Transverse colon (tissue), 4 donors: ENCODE measurements at regions not wholly inside any gene's neighbourhood (a gene's known extent, or its start where the extent isn't known, plus 50 kb on each side); places are given as distances from the start of the nearest gene placed in this dataset.

ENCODE experiments used
- DNase-seq: peaks from one replicate; pipeline ENCODE4 v3.0.0-alpha.2; 2019
- H3K27ac ChIP-seq, 4 donors: fragments of 200-600 bp; sonication (generic); 2 replicates each; pipeline ENCODE4 v1.5.1; 2016 to 2018; ENCODE audit warnings: inconsistent platforms in 4 of 4
- H3K27me3 ChIP-seq: fragments of 200-600 bp; sonication (generic); 2 replicates; pipeline ENCODE4 v1.5.1; 2017; ENCODE audit warnings: inconsistent platforms
- H3K36me3 ChIP-seq, 4 donors: fragments of 200-600 bp; sonication (generic); 2 replicates each; pipeline ENCODE4 v1.5.1; 2017 to 2019; ENCODE audit warnings: inconsistent platforms in 4 of 4
- H3K4me1 ChIP-seq, 4 donors: fragments of 200-600 bp; sonication (generic); 2 replicates each; pipeline ENCODE4 v1.5.1; 2017 to 2020; ENCODE audit warnings: inconsistent platforms in 4 of 4
- H3K4me3 ChIP-seq, 4 donors: fragments of 200-600 bp; sonication (generic); 1 replicate in 1 of 4; 2 replicates in 3 of 4; pipeline versions ENCODE4 v1.5.1 to v1.6.1; 2017 to 2019; ENCODE audit warnings: inconsistent platforms in 4 of 4
- H3K9me3 ChIP-seq, 2 donors: fragments of 200-600 bp; sonication (generic); 2 replicates each; pipeline ENCODE4 v1.5.1; 2017 to 2019; ENCODE audit warnings: inconsistent platforms in 2 of 2
- EP300 ChIP-seq: sonication (generic); formaldehyde crosslinking; IDR thresholded peaks from one replicate; pipeline ENCODE4 v1.6.1; 2017; ENCODE audit warnings: antibody characterized with exemption, low read depth
- POLR2A ChIP-seq: fragments of 450-650 bp; IDR thresholded peaks from one replicate; pipeline ENCODE4 v1.6.1; 2016; ENCODE audit warnings: antibody characterized with exemption, mild to moderate bottlenecking, moderate library complexity
- POLR2AphosphoS5 ChIP-seq, 3 donors: sonication (generic); formaldehyde crosslinking; IDR thresholded peaks; one replicate each; pipeline ENCODE4 v1.6.1; 2016; ENCODE audit warnings: antibody characterized with exemption in 3 of 3
- WGBS, 2 donors: methylation state at CpG; one replicate each; pipeline ENCODE4 v1.1.5; 2018; ENCODE audit warnings: low coverage in 1 of 2; 5-methylcytosine and 5-hydroxymethylcytosine counted together
- in situ Hi-C, 4 donors: fragments of 200-750 bp; cut with MboI; loops; one replicate each; pipeline versions ENCODE4 v1.15.0 to v1.15.1; 2017; ENCODE audit warnings: low sequenced_read_pairs in 3 of 4, low pct_ligation_motif_present in 1 of 4, low pct_unique_long_range_greater_than_20kb in 1 of 4
- intact Hi-C: fragments of 100-400 bp; cut with DNase I; formaldehyde crosslinking; loops from one replicate; pipeline ENCODE4 v1.15.1; 2023; ENCODE audit warnings: low total_unique reads
- TF ChIP-seq, protein P1 (sequence below), 5 experiments: fragments of 200-600 bp in 3 of 5; fragments of 450-650 bp in 2 of 5; sonication (generic) in 3 of 5; IDR thresholded peaks; 1 replicate in 2 of 5; 2 replicates in 3 of 5; pipeline ENCODE4 v1.5.1; 2016 to 2017; ENCODE audit warnings: antibody characterized with exemption in 5 of 5, inconsistent platforms in 3 of 5, mild to moderate bottlenecking in 2 of 5, moderate library complexity in 1 of 5

DNA sequence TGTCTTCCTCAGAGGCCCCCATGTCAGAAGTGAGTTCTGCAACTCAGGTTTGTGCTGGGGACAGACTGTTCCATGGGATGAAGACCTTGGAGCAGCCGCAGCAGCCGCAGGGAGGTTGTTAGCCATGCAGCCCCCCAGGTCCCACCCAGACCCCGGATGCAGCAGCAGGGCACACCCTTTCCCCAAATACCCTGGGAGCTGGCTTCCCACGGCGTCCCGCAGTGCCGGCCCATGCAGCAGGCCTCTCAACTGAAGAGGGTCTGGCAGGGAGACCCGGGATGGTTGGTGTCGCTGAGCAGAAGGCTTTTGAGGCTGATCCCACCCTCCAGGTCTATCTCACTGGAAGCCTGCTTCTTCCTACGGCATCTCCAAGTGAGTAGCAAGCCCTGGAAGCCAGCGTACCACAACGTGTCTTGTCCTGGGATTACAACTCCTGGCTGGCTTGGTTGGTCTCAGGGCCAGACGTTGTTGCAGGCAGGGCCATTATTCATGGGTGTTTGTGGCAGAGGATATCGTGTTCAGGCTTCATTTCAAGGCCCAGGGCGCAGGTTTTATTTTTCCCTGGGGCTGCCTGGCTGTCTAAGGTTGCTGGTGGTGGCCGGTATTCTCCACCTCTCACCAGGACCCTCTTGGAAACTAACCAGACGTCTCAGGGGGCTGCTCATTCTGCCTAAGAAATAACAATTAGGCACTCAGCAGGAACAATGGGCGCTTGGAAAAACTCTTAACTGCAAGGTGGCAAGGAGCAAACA is 223.2 kb downstream of the C16orf95 start:
- Histone ChIP-seq H3K9me3 (no peaks in the 10 kb centered on the region), H3K36me3 (no peaks in the 10 kb centered on the region), H3K27me3 (peaks cover 18% of the 10 kb centered on the region), H3K27ac (no peak overlapping the region), H3K4me3 (no peak overlapping the region), H3K4me1 (no peaks in the 10 kb centered on the region)
- intact Hi-C loops (no loop called here), in situ Hi-C loops (no loop called here)
- TF ChIP-seq, protein P1, sequence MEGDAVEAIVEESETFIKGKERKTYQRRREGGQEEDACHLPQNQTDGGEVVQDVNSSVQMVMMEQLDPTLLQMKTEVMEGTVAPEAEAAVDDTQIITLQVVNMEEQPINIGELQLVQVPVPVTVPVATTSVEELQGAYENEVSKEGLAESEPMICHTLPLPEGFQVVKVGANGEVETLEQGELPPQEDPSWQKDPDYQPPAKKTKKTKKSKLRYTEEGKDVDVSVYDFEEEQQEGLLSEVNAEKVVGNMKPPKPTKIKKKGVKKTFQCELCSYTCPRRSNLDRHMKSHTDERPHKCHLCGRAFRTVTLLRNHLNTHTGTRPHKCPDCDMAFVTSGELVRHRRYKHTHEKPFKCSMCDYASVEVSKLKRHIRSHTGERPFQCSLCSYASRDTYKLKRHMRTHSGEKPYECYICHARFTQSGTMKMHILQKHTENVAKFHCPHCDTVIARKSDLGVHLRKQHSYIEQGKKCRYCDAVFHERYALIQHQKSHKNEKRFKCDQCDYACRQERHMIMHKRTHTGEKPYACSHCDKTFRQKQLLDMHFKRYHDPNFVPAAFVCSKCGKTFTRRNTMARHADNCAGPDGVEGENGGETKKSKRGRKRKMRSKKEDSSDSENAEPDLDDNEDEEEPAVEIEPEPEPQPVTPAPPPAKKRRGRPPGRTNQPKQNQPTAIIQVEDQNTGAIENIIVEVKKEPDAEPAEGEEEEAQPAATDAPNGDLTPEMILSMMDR (IDR thresholded peaks at IDR 0.05), result no peak
- no peak for TF ChIP-seq POLR2A
- no peak for TF ChIP-seq EP300
- TF ChIP-seq POLR2AphosphoS5 (IDR thresholded peaks at IDR 0.05), result no peak
- WGBS, 2 donors, result 75 to 92% methylated on average over 2 to 15 of the region's 18 CpGs
- DNase-seq, result no peak

DNA sequence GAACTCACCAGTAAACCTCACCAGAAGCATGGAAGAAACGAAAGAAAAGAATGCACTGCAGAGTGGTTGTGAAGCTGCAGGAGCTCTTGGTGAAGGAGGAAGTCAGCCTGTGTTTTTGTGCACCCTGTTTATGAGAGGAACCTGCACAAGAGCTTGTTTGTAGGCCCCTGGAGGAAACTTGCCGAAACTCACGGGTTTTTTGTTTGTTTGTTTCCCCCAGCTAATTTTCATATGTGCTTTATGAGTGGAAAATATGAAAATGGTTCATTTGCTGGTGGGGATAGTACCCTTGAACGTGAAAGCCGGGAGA is 222.7 kb downstream of the C16orf95 start:
- intact Hi-C loops, result no loop called here
- DNase-seq, result no peak
- Histone ChIP-seq H3K36me3 (no peaks in the 10 kb centered on the region), H3K4me3 (no peak overlapping the region), H3K9me3 (no peaks in the 10 kb centered on the region), H3K27ac (no peak overlapping the region), H3K4me1 (no peaks in the 10 kb centered on the region), H3K27me3 (peaks cover 22% of the 10 kb centered on the region)
- WGBS, 2 donors, result 60 to 67% methylated on average over 5 of the region's 5 CpGs
- in situ Hi-C loops, result no loop called here
- TF ChIP-seq POLR2AphosphoS5 (IDR thresholded peaks at IDR 0.05) (no peak), EP300 (no peak), POLR2A (no peak)
- TF ChIP-seq, protein P1 (IDR thresholded peaks at IDR 0.05), result no peak

DNA sequence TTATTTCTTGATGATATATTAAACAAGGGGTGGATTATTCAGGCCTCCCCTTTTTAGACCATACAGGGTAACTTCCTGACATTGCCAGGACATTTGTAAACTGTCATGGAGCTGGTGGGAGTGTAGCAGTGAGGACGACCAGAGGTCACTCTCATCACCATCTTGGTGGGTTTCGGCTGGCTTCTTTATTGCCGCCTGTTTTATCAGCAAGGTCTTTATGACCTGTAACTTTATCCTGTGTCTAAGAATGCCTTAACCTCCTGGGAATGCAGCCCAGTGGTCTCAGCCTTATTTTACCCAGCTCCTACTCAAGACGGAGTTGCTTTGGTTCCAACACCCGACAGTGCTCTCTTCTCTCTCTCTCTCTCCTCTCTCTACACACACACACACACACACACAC is 221.9 kb downstream of the C16orf95 start:
- in situ Hi-C loops (no loop called here), intact Hi-C loops (no loop called here)
- peaks cover 22% of the 10 kb centered on the region for H3K27me3 ChIP-seq
- WGBS, 2 donors, result 45 to 71% methylated on average over 2 to 5 of the region's 5 CpGs
- no peaks in the 10 kb centered on the region for H3K36me3 ChIP-seq
- no peak for DNase-seq
- no peak overlapping the region for H3K4me3 ChIP-seq
- H3K27ac ChIP-seq, result no peak overlapping the region
- no peak for TF ChIP-seq POLR2A
- no peak for TF ChIP-seq EP300
- no peak for TF ChIP-seq POLR2AphosphoS5 (IDR thresholded peaks at IDR 0.05)
- TF ChIP-seq, protein P1 (IDR thresholded peaks at IDR 0.05), result no peak
- H3K4me1 ChIP-seq, result no peaks in the 10 kb centered on the region
- H3K9me3 ChIP-seq, result no peaks in the 10 kb centered on the region

DNA sequence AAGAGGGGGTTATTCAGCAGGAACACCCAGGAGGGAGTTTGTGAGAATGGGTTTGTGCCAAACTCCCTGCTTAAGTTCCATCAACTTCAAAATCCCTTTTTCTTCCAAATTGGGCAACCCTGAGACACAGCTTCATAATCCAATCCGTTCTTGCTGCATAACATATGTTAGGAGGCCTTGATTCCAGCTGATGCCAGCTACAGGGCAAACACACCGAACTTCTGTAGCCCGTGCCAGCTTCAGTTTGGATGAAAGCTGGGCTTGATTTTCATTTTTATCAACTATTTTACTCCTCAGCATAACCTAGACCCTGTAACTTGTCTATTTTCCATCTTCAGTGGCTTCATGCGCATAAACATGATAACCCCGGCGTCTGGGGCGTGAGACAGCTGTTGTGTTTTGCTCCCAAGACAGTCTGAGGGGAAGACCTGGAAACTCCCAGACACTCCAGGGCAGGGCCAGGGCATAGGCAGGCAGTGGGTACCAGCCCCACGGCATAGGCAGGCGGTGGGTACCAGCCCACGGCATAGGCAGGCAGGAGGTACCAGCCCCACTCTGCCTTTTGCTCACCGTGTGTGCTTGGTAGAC is 220.4 kb downstream of the C16orf95 start:
- intact Hi-C loops (no loop called here), in situ Hi-C loops (no loop called here)
- TF ChIP-seq, protein P1 (IDR thresholded peaks at IDR 0.05), result no peak
- no peak for TF ChIP-seq POLR2AphosphoS5 (IDR thresholded peaks at IDR 0.05)
- TF ChIP-seq EP300, result no peak
- no peak for TF ChIP-seq POLR2A
- H3K9me3 ChIP-seq, result no peaks in the 10 kb centered on the region
- H3K4me3 ChIP-seq, result no peak overlapping the region
- no peak for DNase-seq
- no peak overlapping the region for H3K27ac ChIP-seq
- no peaks in the 10 kb centered on the region for H3K4me1 ChIP-seq
- 72 to 86% methylated on average over 5 to 11 of the region's 11 CpGs for WGBS, 2 donors
- H3K27me3 ChIP-seq, result peaks cover 22% of the 10 kb centered on the region
- no peaks in the 10 kb centered on the region for H3K36me3 ChIP-seq
